WTC11 (cell line): ENCODE measurements at regions not wholly inside any gene's neighbourhood (a gene's known extent, or its start where the extent isn't known, plus 50 kb on each side); places are given as distances from the start of the nearest gene placed in this dataset.

Experiments used
- ATAC-seq: fragments of 200-7000 bp; cut with Tn5 transposase; 2 replicates; pipeline ENCODE4 v1.10.0; 2021; ENCODE audit warnings: mild to moderate bottlenecking, moderate library complexity
- CTCF ChIA-PET: fragments of 300-600 bp; sonication (Branson Sonifier 250); formaldehyde crosslinking; loops from one replicate; lab custom pipeline; 2021; ENCODE audit warnings: antibody characterized with exemption; lab: Charles Lee
- POLR2A ChIA-PET: fragments of 350-600 bp; sonication (Branson Sonifier 250); formaldehyde crosslinking; loops from one replicate; lab custom pipeline; 2021; ENCODE audit warnings: antibody characterized with exemption; lab: Charles Lee
- DNase-seq: peaks from one replicate; pipeline ENCODE4 v3.0.0; 2021; ENCODE audit warnings: low spot score
- H3K27ac Mint-ChIP-seq: 2 replicates; pipeline ENCODE4 v1.8.0; 2021; ENCODE audit warnings: mixed read lengths
- H3K27me3 Mint-ChIP-seq: 2 replicates; pipeline ENCODE4 v1.8.0; 2021; ENCODE audit warnings: low read depth, mild to moderate bottlenecking, moderate library complexity, mixed read lengths
- H3K36me3 Mint-ChIP-seq: 2 replicates; pipeline ENCODE4 v1.8.0; 2021; ENCODE audit warnings: mixed read lengths
- H3K4me1 Mint-ChIP-seq: 2 replicates; pipeline ENCODE4 v1.8.0; 2022; ENCODE audit warnings: mixed read lengths
- H3K4me3 Mint-ChIP-seq: 2 replicates; pipeline ENCODE4 v1.8.0; 2021; ENCODE audit warnings: mild to moderate bottlenecking, moderate library complexity, mixed read lengths
- H3K9me3 Mint-ChIP-seq: 2 replicates; pipeline ENCODE4 v1.8.0; 2021; ENCODE audit warnings: mixed read lengths
- ESRRA ChIP-seq: sonication (generic); formaldehyde crosslinking; IDR thresholded peaks from 2 replicates; pipeline ENCODE4 v1.8.1; 2022; ENCODE audit warnings: mild to moderate bottlenecking, missing genetic modification reagents, borderline replicate concordance
- FOXK1 ChIP-seq: sonication (generic); formaldehyde crosslinking; IDR thresholded peaks from 2 replicates; pipeline ENCODE4 v1.8.0; 2022; ENCODE audit warnings: mild to moderate bottlenecking, moderate library complexity, missing genetic modification reagents
- FOXP1 ChIP-seq: sonication (generic); formaldehyde crosslinking; IDR thresholded peaks from 2 replicates; pipeline ENCODE4 v1.8.0; 2022; ENCODE audit warnings: missing genetic modification reagents, mild to moderate bottlenecking, moderate library complexity, borderline replicate concordance
- JAZF1 ChIP-seq: fragments of 250-450 bp; sonication (Bioruptor Pico); IDR thresholded peaks from 2 replicates; pipeline ENCODE4 v1.9.0; 2021; ENCODE audit warnings: moderate library complexity, mild to moderate bottlenecking, inconsistent platforms
- NR2C2 ChIP-seq: sonication (generic); formaldehyde crosslinking; IDR thresholded peaks from 2 replicates; pipeline ENCODE4 v1.8.0; 2022; ENCODE audit warnings: mild to moderate bottlenecking, missing genetic modification reagents
- NR3C1 ChIP-seq: sonication (generic); formaldehyde crosslinking; conservative IDR thresholded peaks from 2 replicates; pipeline ENCODE4 v1.8.1; 2023; ENCODE audit warnings: low read depth, mild to moderate bottlenecking, missing genetic modification reagents
- PRRX2 ChIP-seq: fragments of 250-450 bp; sonication (Bioruptor Pico); IDR thresholded peaks from 2 replicates; pipeline ENCODE4 v1.8.0; 2021; ENCODE audit warnings: mild to moderate bottlenecking
- SMAD4 ChIP-seq: sonication (generic); formaldehyde crosslinking; IDR thresholded peaks from 2 replicates; pipeline ENCODE4 v1.8.0; 2022; ENCODE audit warnings: mild to moderate bottlenecking, missing genetic modification reagents
- ZBTB21 ChIP-seq: sonication (generic); formaldehyde crosslinking; IDR thresholded peaks from 2 replicates; pipeline ENCODE4 v1.8.1; 2023; ENCODE audit warnings: mild to moderate bottlenecking, missing genetic modification reagents, borderline replicate concordance
- ZNF263 ChIP-seq: sonication (generic); formaldehyde crosslinking; IDR thresholded peaks from 2 replicates; pipeline ENCODE4 v1.8.1; 2022; ENCODE audit warnings: low read depth, mild to moderate bottlenecking, moderate library complexity, missing genetic modification reagents
- ZNF317 ChIP-seq: sonication (generic); formaldehyde crosslinking; IDR thresholded peaks from 2 replicates; pipeline ENCODE4 v1.8.1; 2023; ENCODE audit warnings: low read depth, mild to moderate bottlenecking, moderate library complexity, missing genetic modification reagents, borderline replicate concordance
- TF ChIP-seq, protein P1 (sequence below): sonication (generic); formaldehyde crosslinking; IDR thresholded peaks from 2 replicates; pipeline ENCODE4 v1.8.1; 2022; ENCODE audit warnings: low read depth, missing genetic modification reagents, borderline replicate concordance
- TF ChIP-seq, protein P2 (sequence below): sonication (generic); formaldehyde crosslinking; IDR thresholded peaks from 2 replicates; pipeline ENCODE4 v1.8.0; 2023; ENCODE audit warnings: mild to moderate bottlenecking, missing genetic modification reagents
- TF ChIP-seq, protein P3 (sequence below): sonication (generic); formaldehyde crosslinking; IDR thresholded peaks from 2 replicates; pipeline ENCODE4 v1.8.1; 2022; ENCODE audit warnings: mild to moderate bottlenecking, missing genetic modification reagents, moderate library complexity, borderline replicate concordance
- TF ChIP-seq, protein P4 (sequence below): sonication (generic); formaldehyde crosslinking; IDR thresholded peaks from 2 replicates; pipeline ENCODE4 v1.8.1; 2022; ENCODE audit warnings: mild to moderate bottlenecking, moderate library complexity, missing genetic modification reagents
- TF ChIP-seq, protein P5 (sequence below): sonication (generic); formaldehyde crosslinking; conservative IDR thresholded peaks from 2 replicates; pipeline ENCODE4 v1.8.1; 2023; ENCODE audit warnings: mild to moderate bottlenecking, low read depth, missing genetic modification reagents, moderate library complexity

DNA sequence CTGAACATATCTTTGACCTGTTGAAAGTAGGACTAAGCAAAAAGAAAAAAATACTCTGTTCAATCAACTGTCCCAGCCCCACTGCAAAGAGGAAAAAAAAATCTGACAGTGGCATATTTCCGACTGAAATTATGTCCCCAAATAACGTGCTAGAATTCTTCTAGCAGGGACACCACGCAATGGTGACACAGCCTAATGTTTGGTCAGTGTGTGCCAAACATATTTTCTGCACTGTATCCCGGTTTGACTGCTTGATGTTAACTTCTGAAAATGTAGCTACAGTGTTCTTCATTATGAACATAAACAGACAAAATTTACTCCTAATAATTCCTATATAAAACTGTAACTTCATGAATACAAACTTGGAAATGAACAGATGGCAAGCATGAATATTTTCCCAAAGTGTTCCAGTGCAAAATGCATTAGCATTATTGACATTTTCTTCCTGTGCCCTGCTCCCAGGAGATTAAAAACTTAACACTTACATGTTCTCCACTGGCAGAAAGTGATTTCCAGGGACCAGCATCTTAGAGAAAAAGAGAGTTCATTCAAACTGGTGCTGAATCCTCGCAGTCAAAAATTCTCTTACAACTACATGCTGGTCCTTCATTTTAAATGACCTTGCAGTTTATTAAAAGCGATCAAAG is 72.4 kb upstream of the SYT1 start (continued):
- no peak for TF ChIP-seq NR3C1 (CRISPR knock-in tag)

DNA sequence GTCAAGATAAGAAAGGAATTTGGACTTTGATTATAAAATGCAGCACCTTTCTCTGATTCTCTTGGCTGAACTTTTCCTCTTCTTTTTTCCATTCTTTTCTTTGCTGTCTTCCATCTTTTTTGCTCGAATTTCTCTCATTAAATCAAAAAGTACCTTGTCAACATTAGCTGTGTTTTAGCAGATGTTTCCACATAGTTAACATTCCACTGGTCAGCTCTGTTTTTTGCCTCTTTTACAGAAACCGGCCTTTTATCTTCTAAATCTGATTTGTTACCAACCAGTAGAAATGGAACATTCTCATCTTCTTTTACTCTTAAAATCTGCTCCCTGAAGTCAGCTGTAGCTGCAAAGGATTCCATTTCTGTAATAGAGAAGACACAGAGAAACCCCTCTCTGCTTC is 71.1 kb upstream of the SYT1 start:
- Mint-ChIP-seq H3K36me3 (peaks cover 24% of the 10 kb centered on the region), H3K4me3 (no peak overlapping the region), H3K27ac (no peak overlapping the region), H3K4me1 (peaks cover 18% of the 10 kb centered on the region), H3K9me3 (peaks cover 32% of the 10 kb centered on the region)
- ATAC-seq: no peak
- no peak for DNase-seq
- POLR2A ChIA-PET: interaction anchor here (0.6 kb wide), 1 partner anchor 116 kb away, joined by 3 read pairs; no protein-coding TSS in a partner anchor
- TF ChIP-seq, protein P1, sequence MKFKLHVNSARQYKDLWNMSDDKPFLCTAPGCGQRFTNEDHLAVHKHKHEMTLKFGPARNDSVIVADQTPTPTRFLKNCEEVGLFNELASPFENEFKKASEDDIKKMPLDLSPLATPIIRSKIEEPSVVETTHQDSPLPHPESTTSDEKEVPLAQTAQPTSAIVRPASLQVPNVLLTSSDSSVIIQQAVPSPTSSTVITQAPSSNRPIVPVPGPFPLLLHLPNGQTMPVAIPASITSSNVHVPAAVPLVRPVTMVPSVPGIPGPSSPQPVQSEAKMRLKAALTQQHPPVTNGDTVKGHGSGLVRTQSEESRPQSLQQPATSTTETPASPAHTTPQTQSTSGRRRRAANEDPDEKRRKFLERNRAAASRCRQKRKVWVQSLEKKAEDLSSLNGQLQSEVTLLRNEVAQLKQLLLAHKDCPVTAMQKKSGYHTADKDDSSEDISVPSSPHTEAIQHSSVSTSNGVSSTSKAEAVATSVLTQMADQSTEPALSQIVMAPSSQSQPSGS (CRISPR knock-in tag): no peak
- TF ChIP-seq, protein P2, sequence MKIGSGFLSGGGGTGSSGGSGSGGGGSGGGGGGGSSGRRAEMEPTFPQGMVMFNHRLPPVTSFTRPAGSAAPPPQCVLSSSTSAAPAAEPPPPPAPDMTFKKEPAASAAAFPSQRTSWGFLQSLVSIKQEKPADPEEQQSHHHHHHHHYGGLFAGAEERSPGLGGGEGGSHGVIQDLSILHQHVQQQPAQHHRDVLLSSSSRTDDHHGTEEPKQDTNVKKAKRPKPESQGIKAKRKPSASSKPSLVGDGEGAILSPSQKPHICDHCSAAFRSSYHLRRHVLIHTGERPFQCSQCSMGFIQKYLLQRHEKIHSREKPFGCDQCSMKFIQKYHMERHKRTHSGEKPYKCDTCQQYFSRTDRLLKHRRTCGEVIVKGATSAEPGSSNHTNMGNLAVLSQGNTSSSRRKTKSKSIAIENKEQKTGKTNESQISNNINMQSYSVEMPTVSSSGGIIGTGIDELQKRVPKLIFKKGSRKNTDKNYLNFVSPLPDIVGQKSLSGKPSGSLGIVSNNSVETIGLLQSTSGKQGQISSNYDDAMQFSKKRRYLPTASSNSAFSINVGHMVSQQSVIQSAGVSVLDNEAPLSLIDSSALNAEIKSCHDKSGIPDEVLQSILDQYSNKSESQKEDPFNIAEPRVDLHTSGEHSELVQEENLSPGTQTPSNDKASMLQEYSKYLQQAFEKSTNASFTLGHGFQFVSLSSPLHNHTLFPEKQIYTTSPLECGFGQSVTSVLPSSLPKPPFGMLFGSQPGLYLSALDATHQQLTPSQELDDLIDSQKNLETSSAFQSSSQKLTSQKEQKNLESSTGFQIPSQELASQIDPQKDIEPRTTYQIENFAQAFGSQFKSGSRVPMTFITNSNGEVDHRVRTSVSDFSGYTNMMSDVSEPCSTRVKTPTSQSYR (CRISPR knock-in tag): no peak
- TF ChIP-seq NR2C2 (CRISPR knock-in tag) (no peak), ZBTB21 (CRISPR knock-in tag) (no peak), PRRX2 (CRISPR knock-in tag) (no peak), ZNF317 (CRISPR knock-in tag) (no peak)
- TF ChIP-seq, all 79 proteins: peak for 0
- CTCF ChIA-PET: interaction anchor here (0.5 kb wide), 1 partner anchor 13 kb away, joined by 3 read pairs; no protein-coding TSS in a partner anchor
- no peaks in the 10 kb centered on the region; the same call in 1 of the 2 replicates for H3K27me3 Mint-ChIP-seq

DNA sequence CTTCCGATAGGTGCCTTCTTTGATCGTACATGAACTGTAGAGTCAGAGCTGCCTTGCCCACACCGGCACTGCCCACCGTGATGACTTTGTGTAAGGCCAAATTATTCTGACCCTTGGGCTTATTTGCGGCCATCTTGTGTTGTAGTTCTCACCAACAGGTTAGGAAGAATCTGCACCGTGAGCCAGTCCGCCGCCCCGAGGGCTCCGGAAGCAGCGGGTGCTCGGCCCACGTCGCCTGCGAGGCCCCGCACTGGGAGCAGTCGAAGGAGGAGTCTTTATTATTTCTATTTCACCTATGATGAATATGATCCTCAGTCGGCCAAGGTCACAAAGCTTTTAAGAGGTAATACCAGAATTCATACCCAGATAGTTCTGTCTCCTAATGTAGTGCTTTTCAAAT is 70.6 kb upstream of the SYT1 start:
- H3K4me1 Mint-ChIP-seq: peaks cover 18% of the 10 kb centered on the region
- ChIA-PET POLR2A (interaction anchor here (0.5 to 0.6 kb wide), 2 partner anchors 70 to 117 kb away, joined by 3 read pairs; no protein-coding TSS in a partner anchor), CTCF (interaction anchor here (0.5 kb wide), 1 partner anchor 12 kb away, joined by 3 read pairs; no protein-coding TSS in a partner anchor)
- H3K9me3 Mint-ChIP-seq: peaks cover 32% of the 10 kb centered on the region
- no peak for ATAC-seq
- H3K4me3 Mint-ChIP-seq: no peak overlapping the region
- TF ChIP-seq, protein P1 (CRISPR knock-in tag): no peak
- TF ChIP-seq, protein P3, sequence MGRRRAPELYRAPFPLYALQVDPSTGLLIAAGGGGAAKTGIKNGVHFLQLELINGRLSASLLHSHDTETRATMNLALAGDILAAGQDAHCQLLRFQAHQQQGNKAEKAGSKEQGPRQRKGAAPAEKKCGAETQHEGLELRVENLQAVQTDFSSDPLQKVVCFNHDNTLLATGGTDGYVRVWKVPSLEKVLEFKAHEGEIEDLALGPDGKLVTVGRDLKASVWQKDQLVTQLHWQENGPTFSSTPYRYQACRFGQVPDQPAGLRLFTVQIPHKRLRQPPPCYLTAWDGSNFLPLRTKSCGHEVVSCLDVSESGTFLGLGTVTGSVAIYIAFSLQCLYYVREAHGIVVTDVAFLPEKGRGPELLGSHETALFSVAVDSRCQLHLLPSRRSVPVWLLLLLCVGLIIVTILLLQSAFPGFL (CRISPR knock-in tag): no peak
- TF ChIP-seq ESRRA (CRISPR knock-in tag): no peak
- TF ChIP-seq ZNF263 (CRISPR knock-in tag): no peak
- TF ChIP-seq SMAD4 (CRISPR knock-in tag): no peak
- TF ChIP-seq, protein P4, sequence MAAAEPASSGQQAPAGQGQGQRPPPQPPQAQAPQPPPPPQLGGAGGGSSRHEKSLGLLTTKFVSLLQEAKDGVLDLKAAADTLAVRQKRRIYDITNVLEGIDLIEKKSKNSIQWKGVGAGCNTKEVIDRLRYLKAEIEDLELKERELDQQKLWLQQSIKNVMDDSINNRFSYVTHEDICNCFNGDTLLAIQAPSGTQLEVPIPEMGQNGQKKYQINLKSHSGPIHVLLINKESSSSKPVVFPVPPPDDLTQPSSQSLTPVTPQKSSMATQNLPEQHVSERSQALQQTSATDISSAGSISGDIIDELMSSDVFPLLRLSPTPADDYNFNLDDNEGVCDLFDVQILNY: no peak
- no peak for TF ChIP-seq JAZF1 (CRISPR knock-in tag)
- TF ChIP-seq, protein P5, sequence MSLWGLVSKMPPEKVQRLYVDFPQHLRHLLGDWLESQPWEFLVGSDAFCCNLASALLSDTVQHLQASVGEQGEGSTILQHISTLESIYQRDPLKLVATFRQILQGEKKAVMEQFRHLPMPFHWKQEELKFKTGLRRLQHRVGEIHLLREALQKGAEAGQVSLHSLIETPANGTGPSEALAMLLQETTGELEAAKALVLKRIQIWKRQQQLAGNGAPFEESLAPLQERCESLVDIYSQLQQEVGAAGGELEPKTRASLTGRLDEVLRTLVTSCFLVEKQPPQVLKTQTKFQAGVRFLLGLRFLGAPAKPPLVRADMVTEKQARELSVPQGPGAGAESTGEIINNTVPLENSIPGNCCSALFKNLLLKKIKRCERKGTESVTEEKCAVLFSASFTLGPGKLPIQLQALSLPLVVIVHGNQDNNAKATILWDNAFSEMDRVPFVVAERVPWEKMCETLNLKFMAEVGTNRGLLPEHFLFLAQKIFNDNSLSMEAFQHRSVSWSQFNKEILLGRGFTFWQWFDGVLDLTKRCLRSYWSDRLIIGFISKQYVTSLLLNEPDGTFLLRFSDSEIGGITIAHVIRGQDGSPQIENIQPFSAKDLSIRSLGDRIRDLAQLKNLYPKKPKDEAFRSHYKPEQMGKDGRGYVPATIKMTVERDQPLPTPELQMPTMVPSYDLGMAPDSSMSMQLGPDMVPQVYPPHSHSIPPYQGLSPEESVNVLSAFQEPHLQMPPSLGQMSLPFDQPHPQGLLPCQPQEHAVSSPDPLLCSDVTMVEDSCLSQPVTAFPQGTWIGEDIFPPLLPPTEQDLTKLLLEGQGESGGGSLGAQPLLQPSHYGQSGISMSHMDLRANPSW: no peak
- no peak for TF ChIP-seq FOXK1 (CRISPR knock-in tag)
- no peak for TF ChIP-seq FOXP1 (CRISPR knock-in tag)
- no peaks in the 10 kb centered on the region; the same call in 1 of the 2 replicates for H3K27me3 Mint-ChIP-seq
- DNase-seq: no peak
- peaks cover 24% of the 10 kb centered on the region for H3K36me3 Mint-ChIP-seq
- H3K27ac Mint-ChIP-seq: no peak overlapping the region
